H9 (cell line): ENCODE measurements at regions not wholly inside any gene's neighbourhood (a gene's known extent, or its start where the extent isn't known, plus 50 kb on each side); places are given as distances from the start of the nearest gene placed in this dataset.

Experiments used
- DNase-seq: peaks from one replicate; pipeline ENCODE4 v3.0.0-alpha.2; 2017
- H2AFZ ChIP-seq: one replicate; pipeline ENCODE4 v1.6.1; 2013; ENCODE audit warnings: mild to moderate bottlenecking, low read length, control low read depth, moderate library complexity
- H2AK5ac ChIP-seq: 2 replicates; pipeline ENCODE4 v1.6.1; 2013; ENCODE audit warnings: low read length, control low read depth, mixed read lengths; ENCODE audit not compliant: insufficient read length
- H2BK120ac ChIP-seq: one replicate; pipeline ENCODE4 v1.6.1; 2013; ENCODE audit warnings: low read depth, mild to moderate bottlenecking, low read length, control low read depth, inconsistent platforms; ENCODE audit not compliant: poor library complexity, severe bottlenecking
- H2BK12ac ChIP-seq: 2 replicates; pipeline ENCODE4 v1.6.1; 2013; ENCODE audit warnings: low read length, control low read depth, mixed read lengths, low read depth; ENCODE audit not compliant: insufficient read length
- H2BK15ac ChIP-seq: 2 replicates; pipeline ENCODE4 v1.6.1; 2013; ENCODE audit warnings: low read depth, low read length, control low read depth
- H2BK20ac ChIP-seq: one replicate; pipeline ENCODE4 v1.6.1; 2013; ENCODE audit warnings: low read depth, mild to moderate bottlenecking, low read length, control low read depth, inconsistent platforms; ENCODE audit not compliant: poor library complexity, severe bottlenecking
- H2BK5ac ChIP-seq: 2 replicates; pipeline ENCODE4 v1.6.1; 2013; ENCODE audit warnings: low read length, control low read depth, mixed read lengths; ENCODE audit not compliant: insufficient read length
- H3K14ac ChIP-seq: 2 replicates; pipeline ENCODE4 v1.6.1; 2013; ENCODE audit warnings: low read length, control low read depth; ENCODE audit not compliant: insufficient read depth
- H3K18ac ChIP-seq: 2 replicates; pipeline ENCODE4 v1.6.1; 2013; ENCODE audit warnings: low read depth, mild to moderate bottlenecking, mixed read lengths, low read length, control low read depth; ENCODE audit not compliant: insufficient read length
- H3K23ac ChIP-seq: 2 replicates; pipeline ENCODE4 v1.6.1; 2013; ENCODE audit warnings: low read length, control low read depth, mixed read lengths, low read depth; ENCODE audit not compliant: insufficient read length
- H3K23me2 ChIP-seq: 2 replicates; pipeline ENCODE4 v1.6.1; 2013; ENCODE audit warnings: low read depth, mild to moderate bottlenecking, mixed read lengths, low read length, control low read depth; ENCODE audit not compliant: insufficient read length, poor library complexity, severe bottlenecking
- H3K27ac ChIP-seq: 2 replicates; pipeline ENCODE4 v1.5.1; 2013; ENCODE audit warnings: low read length, control low read depth, mixed read lengths, low read depth; ENCODE audit not compliant: insufficient read length
- H3K27me3 ChIP-seq: 2 replicates; pipeline ENCODE4 v1.6.1; 2013; ENCODE audit warnings: low read length, control low read depth, inconsistent platforms; ENCODE audit not compliant: insufficient read depth
- H3K4ac ChIP-seq: 2 replicates; pipeline ENCODE4 v1.6.1; 2013; ENCODE audit warnings: low read depth, mild to moderate bottlenecking, control low read depth, inconsistent platforms, low read length, moderate library complexity
- H3K4me1 ChIP-seq: 2 replicates; pipeline ENCODE4 v1.6.1; 2013; ENCODE audit warnings: low read length, control low read depth, inconsistent platforms; ENCODE audit not compliant: insufficient read depth
- H3K4me2 ChIP-seq: 2 replicates; pipeline ENCODE4 v1.6.1; 2013; ENCODE audit warnings: low read length, control low read depth, mixed read lengths; ENCODE audit not compliant: insufficient read length, insufficient read depth
- H3K56ac ChIP-seq: 2 replicates; pipeline ENCODE4 v1.6.1; 2013; ENCODE audit warnings: low read depth, mild to moderate bottlenecking, mixed read lengths, low read length, control low read depth; ENCODE audit not compliant: insufficient read length
- H3K79me1 ChIP-seq: 2 replicates; pipeline ENCODE4 v1.6.1; 2013; ENCODE audit warnings: low read depth, mild to moderate bottlenecking, moderate library complexity, low read length, control low read depth, inconsistent platforms; ENCODE audit not compliant: insufficient read depth, poor library complexity, severe bottlenecking
- H3K79me2 ChIP-seq: 2 replicates; pipeline ENCODE4 v1.6.1; 2013; ENCODE audit warnings: low read length, control low read depth, inconsistent platforms; ENCODE audit not compliant: insufficient read depth
- H3K9ac ChIP-seq: 2 replicates; pipeline ENCODE4 v1.6.1; 2013; ENCODE audit warnings: low read length, control low read depth, mixed read lengths; ENCODE audit not compliant: insufficient read length; ENCODE audit errors: extremely low read depth
- H3K9me3 ChIP-seq: one replicate; pipeline ENCODE4 v1.6.1; 2013; ENCODE audit warnings: low read depth, low read length, inconsistent platforms; ENCODE audit not compliant: control insufficient read depth
- H3T11ph ChIP-seq: one replicate; pipeline ENCODE4 v1.6.1; 2013; ENCODE audit warnings: mild to moderate bottlenecking, low read length, control low read depth, inconsistent platforms
- H4K20me1 ChIP-seq: one replicate; pipeline ENCODE4 v1.6.1; 2013; ENCODE audit not compliant: control insufficient read depth, insufficient read length, insufficient read depth
- H4K5ac ChIP-seq: 2 replicates; pipeline ENCODE4 v1.6.1; 2013; ENCODE audit warnings: low read depth, mild to moderate bottlenecking, mixed read lengths, low read length, control low read depth; ENCODE audit not compliant: insufficient read length
- H4K8ac ChIP-seq: replicated peaks from 2 replicates; pipeline ENCODE4 v1.6.1; 2013; ENCODE audit warnings: low read length, control low read depth, mixed read lengths, low read depth; ENCODE audit not compliant: insufficient read length
- H4K91ac ChIP-seq: 2 replicates; pipeline ENCODE4 v1.6.1; 2013; ENCODE audit warnings: low read depth, mild to moderate bottlenecking, moderate library complexity, mixed read lengths, low read length, control low read depth; ENCODE audit not compliant: insufficient read length
- H3K27ac Mint-ChIP-seq, 3 experiments: 2 replicates in 2 of 3; 3 replicates in 1 of 3; pipeline ENCODE4 v1.8.0; 2020 to 2021; ENCODE audit warnings: mixed read lengths in 3 of 3, mild to moderate bottlenecking in 1 of 3, moderate library complexity in 1 of 3
- H3K27me3 Mint-ChIP-seq: 2 replicates; pipeline ENCODE4 v1.8.0; 2021; ENCODE audit warnings: low read depth, mild to moderate bottlenecking, moderate library complexity, mixed read lengths
- H3K36me3 Mint-ChIP-seq, 3 experiments: 2 replicates in 2 of 3; 3 replicates in 1 of 3; pipeline ENCODE4 v1.8.0; 2020 to 2021; ENCODE audit warnings: low read depth in 3 of 3, mixed read lengths in 3 of 3; ENCODE audit not compliant: insufficient read depth in 1 of 3
- H3K4me1 Mint-ChIP-seq, 2 experiments: 2 replicates each; pipeline ENCODE4 v1.8.0; 2020; ENCODE audit warnings: mixed read lengths in 2 of 2
- H3K4me3 Mint-ChIP-seq, 2 experiments: 2 replicates in 1 of 2; 3 replicates in 1 of 2; pipeline ENCODE4 v1.8.0; 2020 to 2021; ENCODE audit warnings: mild to moderate bottlenecking in 2 of 2, mixed read lengths in 2 of 2, moderate library complexity in 1 of 2
- H3K9me3 Mint-ChIP-seq, 2 experiments: 2 replicates in 1 of 2; 3 replicates in 1 of 2; pipeline ENCODE4 v1.8.0; 2020; ENCODE audit warnings: mild to moderate bottlenecking in 2 of 2, mixed read lengths in 2 of 2, moderate library complexity in 1 of 2
- CTCF ChIP-seq: fragments of 200-600 bp; sonication (generic); conservative IDR thresholded peaks from 3 replicates; pipeline ENCODE4 v1.8.0; 2021; ENCODE audit warnings: antibody characterized with exemption, mild to moderate bottlenecking
- WGBS: extraction: QIAGEN DNeasy Blood & Tissue Kit; methylation state at CpG from one replicate; pipeline ENCODE4 v1.1.7; 2013; ENCODE audit warnings: missing lambda C conversion rate, low lambda C conversion rate, mixed read lengths; ENCODE audit not compliant: insufficient read length; ENCODE audit errors: extremely low coverage; 5-methylcytosine and 5-hydroxymethylcytosine counted together

GRCh38 chr14:98924046-98924445 is 348.0 kb downstream of the BCL11B start:
- no peak overlapping the region for H3K4me3 Mint-ChIP-seq
- TF ChIP-seq CTCF: no peak
- H3K23me2 ChIP-seq: no peaks in the 10 kb centered on the region
- no peak for DNase-seq
- H3K9ac ChIP-seq: no peak overlapping the region
- no peak overlapping the region for H3K4ac ChIP-seq
- no peak overlapping the region for H2BK20ac ChIP-seq
- WGBS: no CpG with 5 or more reads among the region's 8 CpGs
- no peaks in the 10 kb centered on the region for H4K20me1 ChIP-seq
- no peaks in the 10 kb centered on the region for H3K27me3 ChIP-seq
- H2AK5ac ChIP-seq: no peak overlapping the region
- no peak overlapping the region for H4K8ac ChIP-seq
- H3K79me2 ChIP-seq: no peaks in the 10 kb centered on the region
- H3K27ac Mint-ChIP-seq: no peak overlapping the region
- no peak overlapping the region for H3K27ac ChIP-seq
- H3K4me2 ChIP-seq: no peak overlapping the region
- H3K27me3 Mint-ChIP-seq: peaks cover 2% of the 10 kb centered on the region; the same call in 1 of the 2 replicates
- H2BK15ac ChIP-seq: no peak overlapping the region
- H3K23ac ChIP-seq: no peak overlapping the region
- H2BK120ac ChIP-seq: no peak overlapping the region
- H4K5ac ChIP-seq: no peak overlapping the region
- no peak overlapping the region for H2BK12ac ChIP-seq
- H2AFZ ChIP-seq: no peak overlapping the region
- H3K9me3 Mint-ChIP-seq: no peaks in the 10 kb centered on the region; a peak in 2 of 5 replicates
- H3K36me3 Mint-ChIP-seq: no peaks in the 10 kb centered on the region
- H3K9me3 ChIP-seq: no peaks in the 10 kb centered on the region
- peaks cover 16 to 22% of the 10 kb centered on the region in 2 experiments for H3K4me1 Mint-ChIP-seq
- no peak overlapping the region for H3K18ac ChIP-seq
- no peak overlapping the region for H4K91ac ChIP-seq
- H3K14ac ChIP-seq: no peak overlapping the region
- H2BK5ac ChIP-seq: no peak overlapping the region
- no peak overlapping the region for H3T11ph ChIP-seq
- H3K56ac ChIP-seq: no peak overlapping the region
- no peaks in the 10 kb centered on the region for H3K79me1 ChIP-seq
- H3K4me1 ChIP-seq: no peaks in the 10 kb centered on the region; the same call in 1 of the 2 replicates
